H1 (cell line): ENCODE measurements at regions not wholly inside any gene's neighbourhood (a gene's known extent, or its start where the extent isn't known, plus 50 kb on each side); places are given as distances from the start of the nearest gene placed in this dataset.

ENCODE experiments used
- CTCF ChIA-PET: fragments of 300-600 bp; sonication (Branson Sonifier 250); formaldehyde crosslinking; loops from one replicate; lab custom pipeline; 2021; ENCODE audit not compliant: partially characterized antibody; lab: Charles Lee
- POLR2A ChIA-PET: fragments of 300-600 bp; sonication (Branson Sonifier 250); formaldehyde crosslinking; loops from one replicate; lab custom pipeline; 2021; ENCODE audit warnings: inconsistent platforms; ENCODE audit not compliant: partially characterized antibody; lab: Charles Lee
- DNase-seq, 2 experiments: peaks; one replicate each; pipeline versions ENCODE4 v3.0.0 to v3.0.0-alpha.2; 2010 to 2022; ENCODE audit warnings: low spot score in 2 of 2, low read depth in 1 of 2, mixed read lengths in 1 of 2
- FAIRE-seq: peaks from 2 replicates; lab custom pipeline; 2011; peaks lifted over from hg19 to GRCh38; lab: Jason Lieb, UNC
- H2AFZ ChIP-seq: 2 replicates; pipeline ENCODE4 v1.8.1; 2012; ENCODE audit warnings: low read length, inconsistent platforms
- H2AK5ac ChIP-seq: 2 replicates; pipeline ENCODE4 v1.6.1; 2013; ENCODE audit warnings: low read depth, low read length
- H2BK120ac ChIP-seq: replicated peaks from 2 replicates; pipeline ENCODE3; 2013; ENCODE audit warnings: low read depth, low read length, inconsistent platforms
- H2BK12ac ChIP-seq: 2 replicates; pipeline ENCODE4 v1.6.1; 2013; ENCODE audit warnings: low read depth, low read length
- H2BK15ac ChIP-seq: 2 replicates; pipeline ENCODE4 v1.6.1; 2013; ENCODE audit warnings: low read length
- H2BK20ac ChIP-seq: 2 replicates; pipeline ENCODE4 v1.6.1; 2013; ENCODE audit warnings: low read length
- H2BK5ac ChIP-seq: 2 replicates; pipeline ENCODE4 v1.6.1; 2013; ENCODE audit warnings: low read depth, low read length
- H3K14ac ChIP-seq: 2 replicates; pipeline ENCODE4 v1.6.1; 2013; ENCODE audit warnings: inconsistent platforms; ENCODE audit not compliant: insufficient read length
- H3K18ac ChIP-seq: 2 replicates; pipeline ENCODE4 v1.6.1; 2013; ENCODE audit warnings: low read length; ENCODE audit errors: extremely low read depth
- H3K23ac ChIP-seq: 2 replicates; pipeline ENCODE4 v1.6.1; 2013; ENCODE audit warnings: inconsistent platforms; ENCODE audit not compliant: insufficient read length
- H3K23me2 ChIP-seq: 2 replicates; pipeline ENCODE4 v1.6.1; 2013; ENCODE audit warnings: low read depth, low read length
- H3K27ac ChIP-seq: 2 replicates; pipeline ENCODE4 v1.6.1; 2011; ENCODE audit warnings: low read depth, low read length, inconsistent platforms
- H3K27me3 ChIP-seq, 4 experiments: replicated peaks in 1 of 4; 1 replicate in 1 of 4; 2 replicates in 3 of 4; pipeline versions ENCODE4 v1.6.1 to v1.8.1; 2011 to 2013; ENCODE audit warnings: low read length in 3 of 4, mild to moderate bottlenecking in 3 of 4, inconsistent platforms in 2 of 4, mixed read lengths in 2 of 4, moderate library complexity in 1 of 4; ENCODE audit not compliant: control insufficient read depth in 3 of 4, insufficient read depth in 3 of 4; ENCODE audit errors: extremely low read depth in 1 of 4
- H3K36me3 ChIP-seq, 4 experiments: 2 replicates each; pipeline versions ENCODE4 v1.6.1 to v1.8.1; 2011 to 2013; ENCODE audit warnings: mild to moderate bottlenecking in 4 of 4, low read length in 3 of 4, moderate library complexity in 2 of 4, control low read depth in 1 of 4, inconsistent platforms in 1 of 4; ENCODE audit not compliant: insufficient read depth in 4 of 4, control insufficient read depth in 2 of 4
- H3K4ac ChIP-seq: replicated peaks from 2 replicates; pipeline ENCODE3; 2013; ENCODE audit warnings: low read length, low read depth, mixed read lengths, inconsistent platforms; ENCODE audit not compliant: insufficient read length
- H3K4me1 ChIP-seq, 4 experiments: replicated peaks in 1 of 4; 1 replicate in 1 of 4; 2 replicates in 3 of 4; pipeline versions ENCODE4 v1.6.1 to v1.8.1; 2011 to 2013; ENCODE audit warnings: low read length in 3 of 4, inconsistent platforms in 2 of 4, mixed read lengths in 1 of 4; ENCODE audit not compliant: insufficient read depth in 4 of 4, control insufficient read depth in 3 of 4
- H3K4me2 ChIP-seq, 2 experiments: 2 replicates each; pipeline versions ENCODE4 v1.6.1 to v1.8.1; 2011 to 2013; ENCODE audit warnings: low read depth in 2 of 2, low read length in 2 of 2, control low read depth in 1 of 2, inconsistent platforms in 1 of 2, mild to moderate bottlenecking in 1 of 2; ENCODE audit not compliant: insufficient read depth in 1 of 2
- H3K4me3 ChIP-seq, 4 experiments: fragments of 200-600, 300-600 bp in 1 of 4; sonication (generic), shearing (Covaris generic), sonication (Bioruptor Twin) in 1 of 4; 2 replicates each; pipeline versions ENCODE4 v1.5.1 to v1.8.1; 2011 to 2016; ENCODE audit warnings: low read length in 4 of 4, low read depth in 3 of 4, control low read depth in 2 of 4, inconsistent platforms in 2 of 4, mild to moderate bottlenecking in 2 of 4, mixed read lengths in 1 of 4, moderate library complexity in 1 of 4; ENCODE audit not compliant: insufficient read depth in 2 of 4; ENCODE audit errors: extremely low read depth in 1 of 4
- H3K56ac ChIP-seq: replicated peaks from 2 replicates; pipeline ENCODE3; 2013; ENCODE audit warnings: low read depth, mild to moderate bottlenecking, mixed read lengths, low read length, inconsistent platforms; ENCODE audit not compliant: insufficient read length
- H3K79me1 ChIP-seq: 2 replicates; pipeline ENCODE4 v1.6.1; 2013; ENCODE audit warnings: low read depth, low read length, control low read depth
- H3K79me2 ChIP-seq, 2 experiments: 2 replicates each; pipeline versions ENCODE4 v1.6.1 to v1.8.1; 2012 to 2013; ENCODE audit warnings: low read length in 2 of 2, mild to moderate bottlenecking in 2 of 2, inconsistent platforms in 1 of 2; ENCODE audit not compliant: insufficient read depth in 2 of 2, control insufficient read depth in 1 of 2
- H3K9ac ChIP-seq, 4 experiments: replicated peaks in 1 of 4; 1 replicate in 1 of 4; 2 replicates in 3 of 4; pipeline versions ENCODE4 v1.6.1 to v1.8.1; 2011 to 2013; ENCODE audit warnings: low read depth in 3 of 4, low read length in 3 of 4, control low read depth in 2 of 4, mild to moderate bottlenecking in 2 of 4, moderate library complexity in 2 of 4, inconsistent platforms in 1 of 4; ENCODE audit errors: extremely low read depth in 1 of 4
- H3K9me3 ChIP-seq, 2 experiments: 2 replicates each; pipeline versions ENCODE4 v1.6.1 to v1.8.1; 2012 to 2013; ENCODE audit warnings: mild to moderate bottlenecking in 2 of 2, moderate library complexity in 2 of 2, control low read depth in 1 of 2, inconsistent platforms in 1 of 2, low read depth in 1 of 2, low read length in 1 of 2, mixed read lengths in 1 of 2; ENCODE audit not compliant: insufficient read depth in 2 of 2
- H4K20me1 ChIP-seq, 2 experiments: replicated peaks in 1 of 2; 2 replicates each; pipeline versions ENCODE3 to v1.8.1; 2011 to 2013; ENCODE audit warnings: inconsistent platforms in 2 of 2, low read length in 2 of 2, mild to moderate bottlenecking in 1 of 2; ENCODE audit not compliant: insufficient read depth in 2 of 2, control insufficient read depth in 1 of 2
- H4K5ac ChIP-seq: 2 replicates; pipeline ENCODE4 v1.6.1; 2013; ENCODE audit warnings: low read length, low read depth, mixed read lengths, inconsistent platforms; ENCODE audit not compliant: insufficient read length
- H4K8ac ChIP-seq: 2 replicates; pipeline ENCODE4 v1.8.0; 2013; ENCODE audit warnings: mild to moderate bottlenecking, moderate library complexity, low read length, inconsistent platforms; ENCODE audit not compliant: insufficient read depth; ENCODE audit errors: extremely low read depth
- H4K91ac ChIP-seq: replicated peaks from 2 replicates; pipeline ENCODE3; 2013; ENCODE audit warnings: low read length, mixed read lengths, inconsistent platforms; ENCODE audit not compliant: insufficient read length
- GTF2F1 ChIP-seq: IDR thresholded peaks from 2 replicates; pipeline ENCODE4 v1.6.1; 2012; ENCODE audit warnings: low read depth, low read length, improper control_type of control experiment, borderline replicate concordance
- PHF8 ChIP-seq: fragments of 200-600 bp; sonication (generic); conservative IDR thresholded peaks from 2 replicates; pipeline ENCODE4 v1.7.1; 2012; ENCODE audit warnings: low read depth, mild to moderate bottlenecking, inconsistent platforms, low read length, moderate library complexity
- WGBS, 2 experiments: shearing (Covaris generic) in 1 of 2; methylation state at CpG; one replicate each; pipeline versions ENCODE4 v1.1.6 to v1.1.7; 2013 to 2015; ENCODE audit warnings: low lambda C conversion rate in 2 of 2, mixed read lengths in 2 of 2, inconsistent platforms in 1 of 2, low coverage in 1 of 2, missing lambda C conversion rate in 1 of 2; ENCODE audit not compliant: insufficient replicate concordance in 2 of 2, insufficient coverage in 1 of 2, insufficient read length in 1 of 2; ENCODE audit errors: extremely low coverage in 1 of 2, missing lambda C conversion rate in 1 of 2; 5-methylcytosine and 5-hydroxymethylcytosine counted together

DNA sequence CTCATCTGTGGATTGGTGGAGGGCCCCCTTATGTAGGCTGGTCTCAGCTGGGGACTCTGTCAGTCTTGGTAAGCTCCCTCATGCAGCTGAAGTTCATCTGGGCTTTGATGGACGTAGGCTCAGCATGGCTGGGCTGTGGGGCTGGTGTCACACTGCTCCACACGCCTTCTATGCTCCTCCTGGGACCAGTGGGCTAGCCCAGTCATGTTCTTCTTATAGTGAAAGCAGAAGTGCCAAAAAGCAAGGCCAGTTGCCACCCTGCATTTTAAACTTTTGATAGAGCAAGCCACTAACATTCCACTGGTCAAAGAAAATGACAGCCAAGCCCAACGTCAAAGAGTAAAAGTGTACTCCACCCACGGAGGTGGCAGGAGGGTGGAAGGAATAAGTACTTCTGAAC is 165.5 kb downstream of the MEX3B start:
- CTCF ChIA-PET, result no interaction called here
- no peaks in the 10 kb centered on the region for H4K20me1 ChIP-seq
- H3K79me2 ChIP-seq, result no peaks in the 10 kb centered on the region
- no peak overlapping the region for H3K4me3 ChIP-seq
- H2BK5ac ChIP-seq, result no peak overlapping the region
- H4K5ac ChIP-seq, result no peak overlapping the region
- H3K4me2 ChIP-seq, result no peak overlapping the region
- no peaks in the 10 kb centered on the region for H3K4me1 ChIP-seq
- H2BK20ac ChIP-seq, result no peak overlapping the region
- no peak overlapping the region for H2BK120ac ChIP-seq
- H3K14ac ChIP-seq, result no peak overlapping the region
- DNase-seq (no peak), FAIRE-seq (no peak)
- no peak overlapping the region for H3K4ac ChIP-seq
- no peak overlapping the region for H4K91ac ChIP-seq
- no peaks in the 10 kb centered on the region for H3K27me3 ChIP-seq
- no peak overlapping the region for H3K9ac ChIP-seq
- H3K27ac ChIP-seq, result no peak overlapping the region
- no peak overlapping the region for H2AFZ ChIP-seq
- H3K36me3 ChIP-seq, result no peaks in the 10 kb centered on the region
- 85% methylated on average over 4 of the region's 4 CpGs; no CpG with 5 or more reads in 1 of the 2 experiments for WGBS, 2 experiments
- no peak overlapping the region for H3K23ac ChIP-seq
- no peak overlapping the region for H2BK15ac ChIP-seq
- H4K8ac ChIP-seq, result no peak overlapping the region
- no peaks in the 10 kb centered on the region for H3K79me1 ChIP-seq
- no peaks in the 10 kb centered on the region for H3K9me3 ChIP-seq
- H3K18ac ChIP-seq, result no peak overlapping the region
- POLR2A ChIA-PET, result no interaction called here
- H3K23me2 ChIP-seq, result no peaks in the 10 kb centered on the region
- H3K56ac ChIP-seq, result no peak overlapping the region
- no peak overlapping the region for H2AK5ac ChIP-seq
- H2BK12ac ChIP-seq, result no peak overlapping the region
- TF ChIP-seq GTF2F1 (no peak), PHF8 (no peak)
